Fibroblast of peridontal ligament (primary cell): ENCODE measurements at regions not wholly inside any gene's neighbourhood (a gene's known extent, or its start where the extent isn't known, plus 50 kb on each side); places are given as distances from the start of the nearest gene placed in this dataset.

Experiments
- DNase-seq: peaks from one replicate; pipeline ENCODE4 v3.0.0-alpha.2; 2010; ENCODE audit errors: extremely low read depth

GRCh38 chr6:169895926-169896761, 144.7 kb downstream of the ERMARD start:
- DNase-seq, result no peak

GRCh38 chr6:169895000-169895759, 143.8 kb downstream of the ERMARD start:
- no peak for DNase-seq

- no peak for DNase-seq
These were observed 143.0 kb downstream of the ERMARD start for GRCh38 chr6:169894377-169894960.

GRCh38 chr6:169893624-169894023, 142.2 kb downstream of the ERMARD start:
- DNase-seq, result no peak

GRCh38 chr6:169891846-169892245, 140.4 kb downstream of the ERMARD start:
- no peak for DNase-seq

GRCh38 chr6:169891421-169891820, 140.0 kb downstream of the ERMARD start:
- no peak for DNase-seq

GRCh38 chr6:169890901-169891300, 139.5 kb downstream of the ERMARD start:
- DNase-seq, result no peak

GRCh38 chr6:169890049-169890448, 138.6 kb downstream of the ERMARD start:
- DNase-seq, result no peak

GRCh38 chr6:169887529-169888140, 136.2 kb downstream of the ERMARD start:
- DNase-seq, result no peak

- DNase-seq, result no peak
These were observed 135.3 kb downstream of the ERMARD start for GRCh38 chr6:169886631-169887227.

- DNase-seq, result no peak
These were observed 134.4 kb downstream of the ERMARD start for GRCh38 chr6:169885831-169886230.

GRCh38 chr6:169885131-169885530, 133.7 kb downstream of the ERMARD start:
- DNase-seq, result no peak

- DNase-seq, result no peak
These were observed 132.7 kb downstream of the ERMARD start for GRCh38 chr6:169884158-169884557.

GRCh38 chr6:169883316-169883715, 131.9 kb downstream of the ERMARD start:
- no peak for DNase-seq

GRCh38 chr6:169881976-169882375, 130.6 kb downstream of the ERMARD start:
- no peak for DNase-seq

- DNase-seq, result no peak
These were observed 130.0 kb downstream of the ERMARD start for GRCh38 chr6:169881398-169881797.

- no peak for DNase-seq
These were observed 129.1 kb downstream of the ERMARD start for GRCh38 chr6:169880516-169880915.

- DNase-seq, result no peak
These were observed 117.9 kb downstream of the ERMARD start for GRCh38 chr6:169869301-169869700.

GRCh38 chr6:169868458-169868857, 117.0 kb downstream of the ERMARD start:
- no peak for DNase-seq

GRCh38 chr6:169867751-169868191, 116.3 kb downstream of the ERMARD start:
- no peak for DNase-seq

- no peak for DNase-seq
These were observed 115.5 kb downstream of the ERMARD start for GRCh38 chr6:169866668-169867521.
